ENCODE measurements at regions not wholly inside any gene's neighbourhood (a gene's known extent, or its start where the extent isn't known, plus 50 kb on each side); places are given as distances from the start of the nearest gene placed in this dataset.
A peak's percentile ranks its signal among the peaks of the same experiment; 100 is the strongest.

DNA sequence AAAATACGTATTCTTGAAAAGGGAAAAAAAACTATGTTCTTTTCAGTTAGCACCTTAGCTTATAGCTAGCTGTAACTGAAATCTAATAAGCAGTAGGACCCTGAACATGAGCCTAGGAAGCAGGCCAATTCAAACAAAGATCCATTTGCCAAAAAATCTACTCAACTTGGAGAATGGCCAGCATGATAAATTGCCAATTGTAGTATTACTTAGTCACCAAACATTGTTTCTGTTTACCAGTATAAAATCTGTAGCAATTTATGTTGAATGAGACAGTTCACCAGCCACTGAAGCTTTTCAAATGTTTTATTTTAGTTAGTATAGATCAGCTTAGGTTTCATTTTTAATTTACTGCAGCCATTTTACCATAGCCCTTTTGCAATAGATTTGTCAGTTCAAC is 323.6 kb upstream of the DIPK2B start:
- dilution Hi-C loops (cut with HindIII; ENCODE audit: low sequenced_read_pairs, unreplicated experiment) (no loop called here), in situ Hi-C loops (cut with MboI; ENCODE audit: low sequenced_read_pairs) (no loop called here), intact Hi-C loops (cut with micrococcal nuclease) (no loop called here)
- H3K4me2 ChIP-seq (ENCODE audit: low read depth, low read length): no peak overlapping the region; the same call in 1 of the 2 replicates
- H3K4ac ChIP-seq (ENCODE audit: low read depth, low read length): no peak overlapping the region
- no peak overlapping the region for H3K14ac ChIP-seq (replicated peaks; ENCODE audit: low read depth, low read length)
- H3K27ac ChIP-seq (ENCODE audit: insufficient read depth, low read length): no peak overlapping the region
- H2AK5ac ChIP-seq (ENCODE audit: low read depth, low read length): no peak overlapping the region
- H3K18ac ChIP-seq (ENCODE audit: low read depth, low read length): peak overlapping the region; percentile 13; the same call in 1 of the 2 replicates
- DNase-seq (peak; percentile 67), ATAC-seq (ENCODE audit: low read depth) (no peak)
- WGBS, 2 experiments (ENCODE audit: extremely low coverage in 2 of 2, insufficient read length in 1 of 2): no CpG with 5 or more reads among the region's 1 CpG
- no peaks in the 10 kb centered on the region for H3K36me3 ChIP-seq (ENCODE audit: control insufficient read depth, insufficient read depth, low read length)
- H3K56ac ChIP-seq (ENCODE audit: extremely low read depth, insufficient read depth, low read length): no peak overlapping the region
- H2AK9ac ChIP-seq (replicated peaks; ENCODE audit: low read depth, low read length, poor library complexity): no peak overlapping the region
- H3K23ac ChIP-seq (ENCODE audit: low read depth, low read length): no peak overlapping the region
- no peak overlapping the region for H2BK5ac ChIP-seq (ENCODE audit: low read depth, low read length, poor library complexity, severe bottlenecking)
- no peak overlapping the region for H4K91ac ChIP-seq (ENCODE audit: insufficient read depth, low read depth, low read length)
- H2BK20ac ChIP-seq (ENCODE audit: low read depth, low read length): no peak overlapping the region
- H2BK15ac ChIP-seq (ENCODE audit: low read depth, low read length): no peak overlapping the region
- no peak overlapping the region for H3K9ac ChIP-seq (ENCODE audit: low read depth, low read length)
- no peaks in the 10 kb centered on the region for H4K20me1 ChIP-seq (ENCODE audit: insufficient read depth, low read length)
- H3K27me3 ChIP-seq (ENCODE audit: control insufficient read depth, insufficient read depth, low read length): peaks cover 3% of the 10 kb centered on the region
- no peak overlapping the region for H2AFZ ChIP-seq (replicated peaks; ENCODE audit: low read length, poor library complexity)
- H3K4me1 ChIP-seq (ENCODE audit: control insufficient read depth, insufficient read depth, low read length): no peaks in the 10 kb centered on the region; the same call in 1 of the 2 replicates
- POLR2A ChIA-PET (ENCODE audit: unreplicated experiment): interaction anchor here (0.6 kb wide), 1 partner anchor 9 kb away, joined by 5 read pairs; no protein-coding TSS in a partner anchor
- no TSS peak for BruUV-seq (replicated peaks)
- no peak overlapping the region for H4K8ac ChIP-seq (ENCODE audit: low read depth in 2 of 2, low read length in 2 of 2)
- H3K4me3 ChIP-seq (ENCODE audit: insufficient read depth, low read depth, low read length): no peak overlapping the region
- no peak overlapping the region for H4K5ac ChIP-seq (ENCODE audit: low read depth, low read length)
- CTCF ChIA-PET: no interaction called here
- TF ChIP-seq CTCF (conservative IDR thresholded peaks at IDR 0.05; ENCODE audit: low read depth, low read length): no peak
- no peak for TF ChIP-seq MAZ (IDR thresholded peaks at IDR 0.05; ENCODE audit: borderline replicate concordance, low read depth, low read length)
- TF ChIP-seq MXI1 (IDR thresholded peaks at IDR 0.05; ENCODE audit: borderline replicate concordance, low read depth, low read length): no peak
- TF ChIP-seq RCOR1 (IDR thresholded peaks at IDR 0.05; ENCODE audit: insufficient replicate concordance, low read length): no peak
- no peak for TF ChIP-seq CHD1 (IDR thresholded peaks at IDR 0.05; ENCODE audit: low read depth, low read length)
- TF ChIP-seq MAFK (IDR thresholded peaks at IDR 0.05; ENCODE audit: low read depth, low read length): no peak
- no peak for TF ChIP-seq FOS (IDR thresholded peaks at IDR 0.05; ENCODE audit: low read depth, low read length)
- no peak for TF ChIP-seq POLR2A (IDR thresholded peaks at IDR 0.05; ENCODE audit: low read depth, low read length)
- no peak for TF ChIP-seq BHLHE40 (IDR thresholded peaks at IDR 0.05; ENCODE audit: low read depth, low read length)
- TF ChIP-seq, protein P1, sequence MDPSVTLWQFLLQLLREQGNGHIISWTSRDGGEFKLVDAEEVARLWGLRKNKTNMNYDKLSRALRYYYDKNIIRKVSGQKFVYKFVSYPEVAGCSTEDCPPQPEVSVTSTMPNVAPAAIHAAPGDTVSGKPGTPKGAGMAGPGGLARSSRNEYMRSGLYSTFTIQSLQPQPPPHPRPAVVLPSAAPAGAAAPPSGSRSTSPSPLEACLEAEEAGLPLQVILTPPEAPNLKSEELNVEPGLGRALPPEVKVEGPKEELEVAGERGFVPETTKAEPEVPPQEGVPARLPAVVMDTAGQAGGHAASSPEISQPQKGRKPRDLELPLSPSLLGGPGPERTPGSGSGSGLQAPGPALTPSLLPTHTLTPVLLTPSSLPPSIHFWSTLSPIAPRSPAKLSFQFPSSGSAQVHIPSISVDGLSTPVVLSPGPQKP (IDR thresholded peaks at IDR 0.05; ENCODE audit: borderline replicate concordance, low read depth, low read length): no peak
- TF ChIP-seq RFX5 (IDR thresholded peaks at IDR 0.05; ENCODE audit: low read depth, low read length): no peak
- TF ChIP-seq NFE2L2 (IDR thresholded peaks at IDR 0.05; ENCODE audit: low read depth, low read length): no peak
- no peak for TF ChIP-seq SMC3 (IDR thresholded peaks at IDR 0.05; ENCODE audit: low read depth, low read length)
- no peak for TF ChIP-seq CEBPB (IDR thresholded peaks at IDR 0.05; ENCODE audit: low read depth, low read length)
- TF ChIP-seq RAD21 (IDR thresholded peaks at IDR 0.05; ENCODE audit: low read length): no peak
- no peaks in the 10 kb centered on the region for H3K9me3 ChIP-seq (ENCODE audit: control insufficient read depth, insufficient read depth, low read length)
- no peaks in the 10 kb centered on the region; a peak in 1 of 4 replicates for H3K79me1 ChIP-seq (ENCODE audit: low read depth in 1 of 2, low read length in 2 of 2)
- H2BK120ac ChIP-seq (ENCODE audit: low read depth, low read length): no peak overlapping the region; the same call in 1 of the 2 replicates
- no peaks in the 10 kb centered on the region for H3K9me1 ChIP-seq (ENCODE audit: insufficient read depth, low read length)

Data from IMR-90 (cell line).